GM19468 (cell line): ENCODE measurements at regions not wholly inside any gene's neighbourhood (a gene's known extent, or its start where the extent isn't known, plus 50 kb on each side); places are given as distances from the start of the nearest gene placed in this dataset.
"Not testable (repeated sequence)": the region's sequence is repeated elsewhere in the genome, so short reads cannot be mapped to it uniquely, and the experiment has no call there.

Experiments
- ATAC-seq: cut with Tn5 transposase; IDR thresholded peaks from one replicate; pipeline ENCODE4 v1.9.1; 2021; ENCODE audit warnings: mild to moderate bottlenecking, moderate library complexity, moderate number of reproducible peaks; ENCODE audit not compliant: unreplicated experiment; ENCODE audit errors: extremely low read depth

- no peak for ATAC-seq
Observed at GRCh38 chr2:4942441-4942840, 749.7 kb upstream of the SOX11 start.

DNA sequence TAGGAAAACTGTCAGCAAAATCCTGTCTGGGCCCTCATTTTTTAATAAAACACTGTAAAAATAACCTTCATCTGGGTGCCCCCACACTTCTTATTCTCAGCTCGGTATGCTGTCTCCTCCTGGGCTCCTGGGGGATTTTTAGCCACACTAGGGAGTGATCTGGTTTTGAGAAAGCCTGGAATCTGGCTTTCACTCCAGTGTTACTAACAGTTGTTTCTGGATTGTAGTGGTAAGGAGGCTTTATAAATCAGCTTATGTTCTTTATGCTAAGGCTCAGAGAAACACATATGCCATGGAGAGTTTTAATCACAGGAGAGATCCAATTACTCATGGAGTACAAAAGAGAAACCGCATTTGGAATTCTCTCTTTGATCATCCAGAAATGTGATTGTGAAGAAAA, 744.3 kb upstream of the SOX11 start:
- ATAC-seq: no peak

GRCh38 chr2:4951368-4951767, 740.8 kb upstream of the SOX11 start:
- ATAC-seq: no peak

- no peak for ATAC-seq
Observed at GRCh38 chr2:4959219-4959618, 733.0 kb upstream of the SOX11 start.

DNA sequence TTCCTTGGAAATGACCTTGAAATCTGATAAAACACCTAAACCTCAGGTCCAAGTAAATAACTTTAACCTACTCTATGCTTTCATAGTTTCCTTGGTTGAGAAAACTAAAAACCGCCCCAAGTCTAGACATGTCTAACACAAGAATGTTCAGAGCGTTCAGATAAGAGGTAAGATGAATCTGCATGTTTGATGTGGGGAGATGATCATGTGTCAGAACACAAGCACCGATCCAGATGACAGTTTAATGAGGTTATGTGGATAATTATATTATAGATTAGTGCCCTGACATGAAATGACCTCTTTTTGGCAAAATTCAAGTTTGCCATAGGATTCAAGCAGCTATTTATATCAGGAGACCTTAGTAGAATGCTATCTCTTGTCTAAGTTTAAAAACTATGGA, 729.8 kb upstream of the SOX11 start:
- no peak for ATAC-seq

DNA sequence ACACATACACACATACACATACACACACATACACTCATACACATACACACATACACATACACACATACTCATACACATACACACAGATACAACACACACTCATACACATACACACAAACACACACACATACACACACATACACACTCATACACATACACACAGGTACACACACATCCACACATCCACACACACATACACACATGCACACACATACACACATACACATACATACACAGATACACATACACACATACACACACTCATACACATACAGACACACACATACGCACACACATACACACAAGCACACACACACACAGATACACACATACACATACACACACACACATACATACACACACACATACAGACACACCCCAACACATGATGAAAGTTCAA, 729.1 kb upstream of the SOX11 start:
- no peak for ATAC-seq

DNA sequence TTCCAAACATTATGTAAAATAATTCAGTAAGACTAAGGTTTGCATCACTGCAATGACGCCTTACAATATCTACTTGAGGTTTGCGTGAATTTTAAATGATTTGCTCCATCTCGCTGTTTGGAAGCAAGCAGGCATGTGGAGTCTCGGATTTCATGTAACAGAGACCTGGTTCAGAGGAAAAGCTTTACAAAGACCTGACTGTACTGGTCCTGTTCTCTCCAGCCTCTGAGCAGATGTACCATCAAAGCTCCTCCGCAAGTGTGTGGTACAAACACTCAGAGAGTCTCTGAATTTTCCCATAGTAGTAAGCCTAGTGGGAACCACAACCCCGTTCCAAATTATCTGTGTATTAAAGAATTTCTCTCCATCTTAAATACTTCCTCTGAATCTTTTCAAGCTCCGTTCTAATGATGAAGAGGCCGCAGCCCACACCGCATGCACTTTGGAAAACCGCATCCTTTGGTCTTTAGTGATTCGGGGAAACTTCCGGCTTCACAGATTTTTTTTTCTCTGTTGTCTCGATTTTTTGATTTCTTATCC, 728.1 kb upstream of the SOX11 start:
- no peak for ATAC-seq

DNA sequence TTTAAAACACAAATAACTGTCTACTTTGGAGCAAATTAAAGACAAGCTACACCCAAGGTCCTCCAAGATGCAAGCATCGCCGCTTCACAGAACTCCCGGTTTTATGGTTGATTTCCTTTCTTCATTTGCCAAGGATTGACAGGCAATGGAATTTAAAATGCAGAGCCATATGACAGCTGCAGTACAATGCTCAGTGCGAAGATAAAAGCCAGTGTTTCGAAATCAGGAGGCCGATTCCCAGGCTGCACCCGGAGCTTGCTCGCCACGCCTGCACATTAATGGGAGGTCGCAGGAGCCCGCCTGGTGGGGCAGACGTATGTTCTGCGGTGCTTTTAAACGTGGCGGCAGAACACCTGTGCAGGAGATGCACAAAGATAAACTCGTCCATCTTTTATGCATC, 727.6 kb upstream of the SOX11 start:
- ATAC-seq: no peak

GRCh38 chr2:4965556-4966320, 726.4 kb upstream of the SOX11 start:
- ATAC-seq: no peak

- no peak for ATAC-seq
Observed at GRCh38 chr2:4967206-4967605, 725.0 kb upstream of the SOX11 start.

DNA sequence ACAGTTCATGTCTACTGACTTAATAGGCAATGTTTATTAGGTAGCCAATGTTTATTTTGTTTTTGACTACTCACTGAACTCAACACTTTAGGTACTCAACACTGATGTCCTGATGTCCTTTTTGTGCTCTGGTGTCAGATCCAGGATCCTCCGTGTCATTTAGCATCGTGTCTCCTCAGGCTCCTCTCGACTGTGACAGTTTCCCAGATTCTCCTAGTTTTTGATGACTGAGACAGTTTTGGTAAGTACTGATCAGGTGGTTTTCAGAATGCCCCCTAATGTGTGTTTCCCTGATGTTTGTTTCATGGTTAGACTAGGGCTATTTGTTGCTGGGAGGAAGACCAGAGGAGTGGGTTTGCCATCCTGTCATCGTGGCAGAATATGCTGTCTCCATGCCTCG, 719.7 kb upstream of the SOX11 start:
- no peak for ATAC-seq

- ATAC-seq: no peak
Observed at GRCh38 chr2:4973354-4973753, 718.8 kb upstream of the SOX11 start.

DNA sequence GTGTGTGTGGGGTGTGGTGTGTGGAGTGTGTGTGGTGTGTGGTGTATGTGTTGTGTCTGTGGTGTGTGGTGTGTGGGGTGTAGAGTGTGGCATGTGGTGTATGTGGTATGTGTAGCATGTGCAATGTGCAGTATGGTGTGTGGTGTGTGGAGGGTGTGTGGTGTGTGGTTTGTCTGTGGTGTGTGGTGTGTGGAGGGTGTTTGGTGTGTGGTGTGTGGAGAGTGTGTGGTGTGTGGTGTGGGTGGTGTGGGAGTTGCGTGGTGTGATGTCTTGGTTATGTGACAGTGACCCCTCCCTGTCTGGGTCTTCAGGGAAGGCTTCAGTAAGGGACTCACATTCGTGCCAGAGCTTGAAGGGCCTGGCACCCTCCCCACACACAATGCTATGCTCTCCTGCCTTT, 718.2 kb upstream of the SOX11 start:
- no peak for ATAC-seq

DNA sequence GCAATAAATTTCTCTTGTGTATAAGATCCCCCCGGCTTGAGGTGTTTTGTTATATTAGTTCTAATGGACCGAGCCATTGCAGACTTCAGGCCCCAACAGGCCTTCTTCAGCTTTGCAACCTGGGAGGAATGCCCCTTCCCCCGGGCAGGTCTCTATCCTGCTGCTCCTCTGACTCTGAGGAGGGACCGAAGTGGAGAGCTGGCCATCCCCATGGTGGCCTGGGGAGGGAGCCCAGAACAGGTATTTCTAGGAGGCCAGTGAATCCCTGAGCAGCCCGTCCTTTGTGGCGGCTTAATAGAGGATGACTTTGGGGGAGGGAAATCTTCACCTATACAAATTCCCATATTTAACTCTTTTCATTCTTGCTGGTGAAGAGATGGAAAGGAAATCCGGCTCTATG, 715.8 kb upstream of the SOX11 start:
- ATAC-seq: no peak

GRCh38 chr2:4979111-4979510, 713.1 kb upstream of the SOX11 start:
- no peak for ATAC-seq

DNA sequence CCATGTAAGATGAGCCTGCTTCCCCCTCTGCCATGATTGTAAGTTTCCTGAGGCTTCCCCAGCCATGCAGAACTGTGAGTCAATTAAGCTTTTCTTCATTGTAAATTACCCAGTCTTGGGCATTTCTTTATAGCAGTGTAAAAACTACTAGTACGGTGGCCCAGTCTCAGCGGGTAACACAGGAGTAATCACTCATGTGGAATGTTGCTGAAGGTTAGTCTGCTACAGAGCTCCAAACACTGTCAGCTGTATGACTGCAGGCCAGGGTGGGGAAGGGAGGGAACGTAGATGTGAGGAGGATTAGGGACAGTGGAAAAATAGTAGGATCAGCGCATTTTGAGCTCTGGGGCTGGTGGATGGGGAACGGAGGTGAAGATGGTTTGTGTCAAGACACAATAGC, 711.2 kb upstream of the SOX11 start:
- no peak for ATAC-seq

- ATAC-seq: no peak
Observed at GRCh38 chr2:4981802-4982409, 710.3 kb upstream of the SOX11 start.

DNA sequence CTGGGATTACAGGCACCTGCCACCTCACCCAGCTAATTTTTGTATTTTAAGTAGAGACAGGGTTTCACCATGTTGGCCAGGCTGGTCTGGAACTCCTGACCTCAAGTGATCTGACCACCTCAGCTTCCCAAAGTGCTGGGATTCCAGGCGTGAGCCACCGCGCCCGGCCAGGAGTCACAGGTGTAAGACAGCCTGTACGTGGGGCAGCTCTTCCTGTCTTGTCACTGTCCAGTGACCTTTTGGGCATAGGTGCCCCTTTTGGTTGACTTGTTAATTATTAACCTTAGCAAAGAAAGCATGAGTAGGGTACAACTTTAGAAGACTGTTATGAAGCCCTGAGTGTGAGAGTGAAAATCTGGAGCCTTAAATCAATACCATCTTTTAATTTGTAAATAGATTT, 703.7 kb upstream of the SOX11 start:
- not testable (repeated sequence) for ATAC-seq

DNA sequence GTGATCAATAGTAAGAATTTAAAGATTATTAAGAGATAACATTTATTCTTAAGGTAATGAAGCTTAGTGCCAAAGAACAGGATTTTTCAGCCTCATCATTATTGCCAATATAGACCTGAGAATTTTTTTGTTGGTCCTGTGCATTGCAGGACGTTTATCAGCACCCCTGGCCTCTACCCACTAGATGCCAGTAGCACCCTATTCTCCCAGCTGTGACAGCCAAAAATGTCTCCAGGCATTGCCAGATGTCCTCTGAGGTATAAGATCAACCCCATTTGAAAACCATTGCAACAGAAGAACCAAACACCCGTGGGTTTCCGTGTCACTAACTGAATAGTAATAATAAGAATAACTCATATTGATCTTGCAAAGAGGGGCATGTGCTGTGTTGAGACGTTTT, 700.0 kb upstream of the SOX11 start:
- ATAC-seq: no peak

DNA sequence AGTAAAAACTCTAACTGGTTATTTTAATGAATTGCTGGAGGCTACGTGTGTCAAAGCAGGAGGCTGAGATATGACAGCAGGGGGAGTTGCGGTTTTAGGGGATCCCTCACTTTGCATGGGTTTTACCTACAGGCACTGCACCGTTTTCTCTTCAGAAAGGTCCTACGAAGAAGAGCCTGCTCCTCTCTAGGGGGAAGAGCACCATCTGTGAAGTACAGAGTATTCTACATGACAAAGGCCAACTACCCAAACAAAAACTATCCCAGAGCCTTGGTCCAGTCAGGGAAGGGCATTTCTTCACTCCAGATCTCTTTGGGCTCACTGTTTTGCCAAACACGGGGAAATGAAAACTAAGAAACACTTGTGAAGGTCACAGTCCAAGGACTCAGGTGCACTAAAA, 696.7 kb upstream of the SOX11 start:
- no peak for ATAC-seq

DNA sequence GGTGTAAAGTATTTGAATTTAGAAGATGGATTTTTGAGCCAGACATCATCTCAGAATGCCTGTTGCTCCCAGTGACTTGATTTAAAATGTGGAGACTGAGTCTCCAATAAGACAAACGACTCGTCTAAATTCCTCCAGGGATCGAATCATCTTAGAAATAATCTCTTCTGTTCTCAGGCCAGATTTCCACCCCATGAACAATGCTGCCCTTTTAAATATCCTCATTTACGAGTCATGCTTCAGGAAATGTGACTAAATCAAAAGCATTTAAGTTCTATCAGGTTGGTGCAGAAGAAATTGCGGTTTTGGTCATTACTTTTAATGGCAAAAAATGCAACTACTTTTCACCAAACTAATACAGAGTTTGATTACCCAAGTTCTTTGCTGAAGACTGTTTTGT, 684.6 kb upstream of the SOX11 start:
- no peak for ATAC-seq

- no peak for ATAC-seq
Observed at GRCh38 chr2:5019324-5019723, 672.9 kb upstream of the SOX11 start.
